Erythroblast (primary cell): ENCODE measurements at regions not wholly inside any gene's neighbourhood (a gene's known extent, or its start where the extent isn't known, plus 50 kb on each side); places are given as distances from the start of the nearest gene placed in this dataset.

Source experiments
- GATA1 ChIP-seq: IDR thresholded peaks from 2 replicates; pipeline ENCODE4 v1.6.1; 2011; ENCODE audit warnings: low read depth, mild to moderate bottlenecking, control low read depth, low read length, moderate library complexity
- POLR2A ChIP-seq: IDR thresholded peaks from 2 replicates; pipeline ENCODE4 v1.6.1; 2011; ENCODE audit warnings: mild to moderate bottlenecking, low read length

DNA sequence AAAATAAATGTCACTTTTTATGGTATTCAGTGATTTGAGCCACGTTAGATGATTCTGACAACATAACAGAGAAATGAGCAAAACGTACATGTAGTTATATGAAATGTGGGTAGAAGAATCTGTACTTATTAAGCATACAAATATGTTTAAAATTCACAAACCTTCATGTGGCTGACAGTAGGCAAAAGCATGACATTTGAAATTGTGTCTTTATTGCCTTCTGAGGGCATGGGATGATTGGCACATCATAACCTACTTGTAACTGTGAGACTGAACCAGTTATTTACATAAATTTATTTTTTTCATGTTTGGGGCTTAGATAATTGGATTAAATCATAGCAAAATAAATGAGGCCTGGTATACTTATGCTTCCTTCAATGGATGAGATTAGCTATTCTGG is 202.2 kb downstream of the DNAJB9 start:
- TF ChIP-seq POLR2A, result no peak
- TF ChIP-seq GATA1, result no peak
